ENCODE measurements at regions not wholly inside any gene's neighbourhood (a gene's known extent, or its start where the extent isn't known, plus 50 kb on each side); places are given as distances from the start of the nearest gene placed in this dataset.

- TF ChIP-seq CTCF (IDR thresholded peaks at IDR 0.05): no peak
- 28 to 40% methylated on average over 1 of the region's 1 CpG for WGBS, 2 donors (ENCODE audit: low coverage in 1 of 2)
- H3K36me3 ChIP-seq: no peaks in the 10 kb centered on the region
- intact Hi-C loops (cut with DNase I; ENCODE audit: low total_unique reads) (no loop called here), in situ Hi-C loops (cut with MboI; ENCODE audit: low pct_ligation_motif_present in 1 of 4, low pct_unique_long_range_greater_than_20kb in 1 of 4, low sequenced_read_pairs in 3 of 4) (no loop called here)
- no peaks in the 10 kb centered on the region for H3K9me3 ChIP-seq
- H3K4me1 ChIP-seq: no peaks in the 10 kb centered on the region
- H3K4me3 ChIP-seq: no peak overlapping the region
- no peaks in the 10 kb centered on the region for H3K27me3 ChIP-seq
- DNase-seq: no peak
- H3K27ac ChIP-seq: no peak overlapping the region
These were observed 820.8 kb upstream of the MIR17HG start for GRCh38 chr13:90526711-90527110.

DNA sequence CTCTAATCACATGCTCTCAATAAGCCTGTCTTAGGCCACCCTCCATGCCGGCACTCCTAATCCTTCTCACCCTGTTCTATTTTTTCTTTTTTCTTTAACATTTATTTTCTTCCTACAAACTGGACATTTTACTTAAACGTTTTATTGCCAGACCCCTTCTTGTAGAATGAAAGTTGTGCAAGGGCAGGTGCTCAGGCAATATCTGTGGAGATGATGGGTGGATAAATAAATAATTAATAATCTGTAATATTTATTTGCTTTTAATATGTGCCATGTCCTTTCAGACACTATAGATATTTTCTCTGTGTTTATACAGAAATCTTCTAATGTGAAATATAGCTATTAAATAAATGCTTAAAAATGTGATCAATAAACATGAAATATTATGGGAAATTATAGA is 815.7 kb upstream of the MIR17HG start:
- Histone ChIP-seq H3K4me1 (no peaks in the 10 kb centered on the region), H3K36me3 (no peaks in the 10 kb centered on the region), H3K9me3 (no peaks in the 10 kb centered on the region), H3K27ac (no peak overlapping the region), H3K4me3 (no peak overlapping the region), H3K27me3 (no peaks in the 10 kb centered on the region)
- in situ Hi-C loops (cut with MboI; ENCODE audit: low pct_ligation_motif_present in 1 of 4, low pct_unique_long_range_greater_than_20kb in 1 of 4, low sequenced_read_pairs in 3 of 4) (no loop called here), intact Hi-C loops (cut with DNase I; ENCODE audit: low total_unique reads) (no loop called here)
- DNase-seq: no peak
- 71 to 74% methylated on average over 2 of the region's 2 CpGs for WGBS, 2 donors (ENCODE audit: low coverage in 1 of 2)
- TF ChIP-seq POLR2AphosphoS5 (IDR thresholded peaks at IDR 0.05) (no peak), EP300 (IDR thresholded peaks at IDR 0.05; ENCODE audit: low read depth) (no peak), CTCF (IDR thresholded peaks at IDR 0.05) (no peak), POLR2A (IDR thresholded peaks at IDR 0.05) (no peak)

GRCh38 chr13:90532861-90533492 is 814.5 kb upstream of the MIR17HG start:
- H3K36me3 ChIP-seq: no peaks in the 10 kb centered on the region
- in situ Hi-C loops (cut with MboI; ENCODE audit: low pct_ligation_motif_present in 1 of 4, low pct_unique_long_range_greater_than_20kb in 1 of 4, low sequenced_read_pairs in 3 of 4): no loop called here
- H3K4me3 ChIP-seq: no peak overlapping the region
- 58 to 75% methylated on average over 2 of the region's 2 CpGs for WGBS, 2 donors (ENCODE audit: low coverage in 1 of 2)
- H3K27ac ChIP-seq: no peak overlapping the region
- H3K9me3 ChIP-seq: no peaks in the 10 kb centered on the region
- no peaks in the 10 kb centered on the region for H3K27me3 ChIP-seq
- TF ChIP-seq CTCF (IDR thresholded peaks at IDR 0.05): no peak
- TF ChIP-seq POLR2AphosphoS5 (IDR thresholded peaks at IDR 0.05): no peak
- no peak for TF ChIP-seq POLR2A (IDR thresholded peaks at IDR 0.05)
- no peak for TF ChIP-seq EP300 (IDR thresholded peaks at IDR 0.05; ENCODE audit: low read depth)
- no peak for DNase-seq
- H3K4me1 ChIP-seq: no peaks in the 10 kb centered on the region
- intact Hi-C loops (cut with DNase I; ENCODE audit: low total_unique reads): no loop called here

DNA sequence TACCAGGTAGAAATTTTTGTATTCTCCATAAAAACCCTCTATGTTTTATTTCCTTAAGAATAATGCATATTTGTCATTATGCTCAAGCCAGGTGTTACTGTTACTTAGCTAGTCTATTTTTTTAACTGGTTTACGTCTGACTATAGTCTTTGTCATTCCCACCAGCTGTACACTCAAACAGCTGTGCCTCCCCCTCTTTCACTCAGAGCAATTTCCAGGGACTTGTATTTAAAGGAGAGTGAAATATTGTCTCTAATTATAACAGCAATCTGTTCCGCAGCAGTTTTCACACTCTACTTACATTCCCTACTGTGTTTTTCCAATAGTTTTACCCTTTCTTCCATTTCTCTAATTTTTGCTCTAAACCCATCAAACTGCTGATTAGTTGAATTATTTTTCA is 813.6 kb upstream of the MIR17HG start:
- in situ Hi-C loops (cut with MboI; ENCODE audit: low pct_ligation_motif_present in 1 of 4, low pct_unique_long_range_greater_than_20kb in 1 of 4, low sequenced_read_pairs in 3 of 4) (no loop called here), intact Hi-C loops (cut with DNase I; ENCODE audit: low total_unique reads) (no loop called here)
- Histone ChIP-seq H3K36me3 (no peaks in the 10 kb centered on the region), H3K4me1 (no peaks in the 10 kb centered on the region), H3K4me3 (no peak overlapping the region), H3K9me3 (no peaks in the 10 kb centered on the region), H3K27ac (no peak overlapping the region), H3K27me3 (no peaks in the 10 kb centered on the region)
- 64% methylated on average over 2 of the region's 2 CpGs for WGBS, 2 donors (ENCODE audit: low coverage in 1 of 2)
- no peak for DNase-seq
- TF ChIP-seq POLR2AphosphoS5 (IDR thresholded peaks at IDR 0.05) (no peak), POLR2A (IDR thresholded peaks at IDR 0.05) (no peak), EP300 (IDR thresholded peaks at IDR 0.05; ENCODE audit: low read depth) (no peak)
